Activated naive CD4-positive, alpha-beta T cell treated with anti-CD3 and anti-CD28 coated beads for 36 hours (primary cell): ENCODE measurements at regions not wholly inside any gene's neighbourhood (a gene's known extent, or its start where the extent isn't known, plus 50 kb on each side); places are given as distances from the start of the nearest gene placed in this dataset.

Source experiments
- CTCF ChIA-PET: fragments of 350-600 bp; sonication (Branson Sonifier 250); formaldehyde crosslinking; loops from one replicate; lab custom pipeline; 2021; ENCODE audit warnings: antibody characterized with exemption; lab: Charles Lee
- DNase-seq: peaks from one replicate; pipeline ENCODE4 v3.0.0-alpha.2; 2020
- H3K27ac Mint-ChIP-seq: one replicate; pipeline ENCODE4 v1.8.0; 2021; ENCODE audit warnings: mild to moderate bottlenecking, mixed read lengths
- H3K27me3 Mint-ChIP-seq: one replicate; pipeline ENCODE4 v1.8.0; 2021; ENCODE audit warnings: low read depth, mixed read lengths
- H3K36me3 Mint-ChIP-seq: one replicate; pipeline ENCODE4 v1.8.0; 2021; ENCODE audit warnings: low read depth, mixed read lengths
- H3K4me1 Mint-ChIP-seq: one replicate; pipeline ENCODE4 v1.8.0; 2021; ENCODE audit warnings: low read depth, mixed read lengths
- H3K4me3 Mint-ChIP-seq: one replicate; pipeline ENCODE4 v1.8.0; 2021; ENCODE audit warnings: mild to moderate bottlenecking, moderate library complexity, mixed read lengths
- H3K9me3 Mint-ChIP-seq: one replicate; pipeline ENCODE4 v1.8.0; 2021; ENCODE audit warnings: mixed read lengths
- intact Hi-C: fragments of 100-400 bp; cut with micrococcal nuclease; formaldehyde crosslinking; loops from one replicate; pipeline ENCODE4 v1.15.1; 2023

DNA sequence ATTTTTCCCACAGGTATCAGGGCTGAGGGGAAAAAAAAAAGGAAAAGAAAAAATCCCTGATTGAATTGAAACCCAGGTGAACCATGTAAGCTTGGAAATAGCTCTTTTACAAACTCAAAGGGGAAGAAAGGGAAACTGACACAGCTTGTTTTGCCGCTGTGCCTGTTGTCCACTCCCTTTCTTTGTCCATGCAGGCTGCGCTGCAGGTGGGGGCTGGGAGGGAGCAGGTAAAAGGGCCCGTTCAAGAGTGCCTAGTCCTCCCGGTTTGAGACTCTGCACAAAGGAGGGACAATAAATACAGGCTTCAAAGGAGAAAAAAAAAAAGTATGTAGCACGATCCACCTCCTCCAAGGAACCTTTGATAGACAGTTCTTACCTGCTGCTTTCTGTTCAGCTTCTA, 194.8 kb downstream of the GRIN2B start:
- Mint-ChIP-seq H3K27me3 (peaks cover 10% of the 10 kb centered on the region), H3K9me3 (no peaks in the 10 kb centered on the region), H3K4me3 (no peak overlapping the region), H3K4me1 (no peaks in the 10 kb centered on the region), H3K27ac (no peak overlapping the region), H3K36me3 (no peaks in the 10 kb centered on the region)
- intact Hi-C loops = no loop called here
- DNase-seq = no peak
- CTCF ChIA-PET = interaction anchor here (0.5 kb wide), 1 partner anchor 26 kb away, joined by 4 read pairs; no protein-coding TSS in a partner anchor

DNA sequence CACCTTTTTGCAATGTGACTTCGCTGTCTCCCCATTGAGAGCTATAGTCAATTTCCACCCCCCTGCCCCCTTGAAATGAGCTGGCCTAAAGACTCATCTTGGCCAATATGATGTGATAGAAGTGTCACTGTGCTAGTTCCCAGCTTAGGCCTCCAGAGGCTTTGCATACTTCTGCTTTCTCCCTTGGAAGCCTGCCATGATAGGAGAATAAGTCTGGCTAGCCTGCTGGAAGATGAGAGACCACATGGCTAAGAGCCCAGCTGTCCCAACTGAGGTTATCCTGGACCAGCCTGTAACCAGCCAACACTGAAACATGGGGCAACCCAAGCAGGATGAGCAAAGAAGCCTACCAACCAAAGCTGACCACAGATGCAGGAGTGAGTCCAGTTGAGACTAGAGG, 196.9 kb downstream of the GRIN2B start:
- Mint-ChIP-seq H3K36me3 (no peaks in the 10 kb centered on the region), H3K27me3 (peaks cover 7% of the 10 kb centered on the region), H3K4me3 (no peak overlapping the region), H3K27ac (no peak overlapping the region), H3K9me3 (no peaks in the 10 kb centered on the region), H3K4me1 (no peaks in the 10 kb centered on the region)
- intact Hi-C loops = no loop called here
- DNase-seq = no peak
- CTCF ChIA-PET = no interaction called here

DNA sequence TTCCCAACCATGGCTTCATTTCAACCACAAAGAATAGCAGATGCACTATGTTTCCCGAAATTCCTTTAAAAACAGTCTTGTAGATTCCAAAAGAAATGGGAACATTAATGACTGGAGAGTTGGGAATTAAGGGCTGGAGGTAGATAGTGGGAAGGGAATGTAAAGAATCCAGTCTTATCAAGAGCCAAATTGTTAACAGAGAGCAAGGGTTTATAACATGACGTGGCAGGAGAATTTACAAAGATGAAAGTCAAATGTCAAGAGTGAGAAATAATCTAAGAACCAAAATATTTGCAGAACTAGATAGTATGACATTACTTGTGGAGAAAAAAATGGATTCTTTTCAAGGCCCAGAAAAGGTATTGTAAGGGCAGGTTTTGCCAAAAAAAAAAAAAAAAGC, 200.9 kb downstream of the GRIN2B start:
- no peak overlapping the region for H3K27ac Mint-ChIP-seq
- peaks cover 3% of the 10 kb centered on the region for H3K27me3 Mint-ChIP-seq
- intact Hi-C loops = no loop called here
- no peak overlapping the region for H3K4me3 Mint-ChIP-seq
- no peaks in the 10 kb centered on the region for H3K4me1 Mint-ChIP-seq
- no peaks in the 10 kb centered on the region for H3K9me3 Mint-ChIP-seq
- DNase-seq = no peak
- H3K36me3 Mint-ChIP-seq = no peaks in the 10 kb centered on the region
- CTCF ChIA-PET = no interaction called here

DNA sequence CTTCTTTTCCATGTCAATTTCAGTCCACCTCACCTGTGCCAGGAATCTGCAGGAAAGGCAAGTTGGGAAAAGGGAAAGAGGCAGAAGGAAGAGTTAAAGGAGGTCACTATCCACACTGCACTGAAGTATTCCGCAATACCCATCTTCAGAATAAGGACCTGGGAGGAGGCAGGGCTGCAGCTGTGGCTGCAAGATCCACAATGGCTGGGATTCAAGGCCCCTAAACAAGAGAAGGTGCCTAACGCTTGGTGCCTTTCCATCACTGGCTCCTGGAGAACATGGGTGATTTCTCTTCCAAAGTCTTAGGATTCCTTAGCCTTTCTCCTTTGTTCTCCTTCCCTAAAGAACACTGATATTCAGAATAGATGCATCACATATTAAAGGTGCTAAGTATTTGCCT, 204.0 kb downstream of the GRIN2B start:
- H3K36me3 Mint-ChIP-seq = no peaks in the 10 kb centered on the region
- H3K9me3 Mint-ChIP-seq = no peaks in the 10 kb centered on the region
- intact Hi-C loops = no loop called here
- no peak overlapping the region for H3K27ac Mint-ChIP-seq
- H3K4me1 Mint-ChIP-seq = no peaks in the 10 kb centered on the region
- CTCF ChIA-PET = no interaction called here
- no peak overlapping the region for H3K4me3 Mint-ChIP-seq
- DNase-seq = no peak
- no peaks in the 10 kb centered on the region for H3K27me3 Mint-ChIP-seq

DNA sequence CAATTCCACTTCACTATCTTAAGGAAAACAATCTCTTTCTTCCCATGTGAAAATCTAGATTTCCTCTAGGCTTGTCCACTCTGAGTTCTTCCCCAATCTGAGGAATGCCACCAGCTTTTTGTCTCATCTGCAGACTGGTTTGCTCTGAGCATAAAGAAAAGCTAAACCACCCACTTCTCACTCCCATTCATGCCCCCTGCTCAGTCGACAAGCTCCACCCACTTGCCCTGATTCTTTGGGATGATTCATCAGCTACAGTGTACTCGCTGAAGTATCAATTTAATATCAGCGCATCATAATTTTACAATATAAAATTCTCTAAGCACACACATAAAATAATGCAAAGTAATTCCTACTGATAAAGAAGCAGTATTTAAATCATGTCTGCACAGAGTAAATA, 209.1 kb downstream of the GRIN2B start:
- H3K4me3 Mint-ChIP-seq = no peak overlapping the region
- H3K9me3 Mint-ChIP-seq = no peaks in the 10 kb centered on the region
- H3K27ac Mint-ChIP-seq = no peak overlapping the region
- no peaks in the 10 kb centered on the region for H3K4me1 Mint-ChIP-seq
- CTCF ChIA-PET = no interaction called here
- intact Hi-C loops = no loop called here
- no peaks in the 10 kb centered on the region for H3K27me3 Mint-ChIP-seq
- no peak for DNase-seq
- no peaks in the 10 kb centered on the region for H3K36me3 Mint-ChIP-seq

DNA sequence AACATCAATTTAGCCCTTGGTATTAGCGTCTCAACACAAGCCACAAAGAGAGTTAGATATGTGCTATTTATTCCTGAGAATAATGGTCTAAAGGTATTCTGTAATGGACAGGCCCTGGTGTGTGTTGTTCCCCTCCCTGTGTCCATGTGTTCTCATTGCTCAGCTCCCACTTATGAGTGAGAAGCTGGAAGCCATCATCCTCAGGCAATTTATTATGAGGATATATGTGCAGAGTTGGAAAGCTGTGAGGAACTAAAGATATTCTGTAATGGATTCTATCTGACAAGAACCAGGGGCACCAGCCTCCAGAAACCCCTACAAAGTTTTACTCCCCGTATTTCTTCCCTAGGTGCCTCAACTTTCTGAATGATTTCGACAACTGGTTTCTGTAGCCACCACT, 210.8 kb downstream of the GRIN2B start:
- no peaks in the 10 kb centered on the region for H3K36me3 Mint-ChIP-seq
- H3K27me3 Mint-ChIP-seq = no peaks in the 10 kb centered on the region
- intact Hi-C loops = no loop called here
- CTCF ChIA-PET = no interaction called here
- no peaks in the 10 kb centered on the region for H3K9me3 Mint-ChIP-seq
- H3K4me1 Mint-ChIP-seq = no peaks in the 10 kb centered on the region
- no peak for DNase-seq
- no peak overlapping the region for H3K27ac Mint-ChIP-seq
- H3K4me3 Mint-ChIP-seq = no peak overlapping the region

DNA sequence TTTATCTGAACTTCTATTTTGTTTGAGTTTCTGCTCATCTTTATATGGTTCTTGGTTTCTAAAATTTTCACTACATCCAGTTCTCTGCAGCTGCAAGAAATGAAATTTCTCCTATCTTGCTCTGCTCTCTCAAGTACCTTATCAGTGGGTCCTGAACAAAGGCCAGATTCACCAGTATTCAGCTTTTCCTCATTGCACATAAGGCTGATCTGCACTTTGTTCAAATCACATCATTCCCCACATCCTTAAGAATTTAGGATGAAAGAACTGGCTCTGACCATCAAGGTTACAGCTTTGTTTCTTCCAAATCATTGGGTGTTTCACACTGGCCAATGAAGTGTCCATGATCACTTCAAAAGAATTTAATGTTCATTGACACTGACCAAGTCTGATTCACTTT, 211.4 kb downstream of the GRIN2B start:
- H3K27ac Mint-ChIP-seq = no peak overlapping the region
- DNase-seq = no peak
- CTCF ChIA-PET = no interaction called here
- H3K9me3 Mint-ChIP-seq = no peaks in the 10 kb centered on the region
- no peak overlapping the region for H3K4me3 Mint-ChIP-seq
- H3K4me1 Mint-ChIP-seq = no peaks in the 10 kb centered on the region
- intact Hi-C loops = no loop called here
- no peaks in the 10 kb centered on the region for H3K36me3 Mint-ChIP-seq
- no peaks in the 10 kb centered on the region for H3K27me3 Mint-ChIP-seq

DNA sequence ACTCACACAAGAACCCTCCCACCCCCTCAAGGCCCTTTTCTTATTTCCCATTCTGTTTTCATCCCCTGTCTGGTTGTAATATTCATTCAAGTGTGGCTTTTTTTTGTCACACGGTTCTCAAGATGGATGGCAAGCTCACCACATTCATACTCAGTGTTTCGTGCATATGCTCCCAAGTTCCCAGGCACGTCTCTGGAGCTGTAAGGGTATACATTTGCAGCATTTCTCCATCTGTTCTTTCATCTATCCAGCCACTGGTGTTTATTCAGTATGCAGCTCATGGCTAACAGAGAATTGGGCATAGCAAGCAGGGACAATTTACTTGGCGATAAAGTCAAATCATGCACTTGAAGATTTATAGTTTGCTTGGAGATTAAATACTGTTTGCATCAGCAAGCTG, 212.1 kb downstream of the GRIN2B start:
- Mint-ChIP-seq H3K4me1 (no peaks in the 10 kb centered on the region), H3K27me3 (no peaks in the 10 kb centered on the region), H3K9me3 (no peaks in the 10 kb centered on the region), H3K36me3 (no peaks in the 10 kb centered on the region), H3K27ac (no peak overlapping the region), H3K4me3 (no peak overlapping the region)
- DNase-seq = no peak
- CTCF ChIA-PET = no interaction called here
- intact Hi-C loops = no loop called here

DNA sequence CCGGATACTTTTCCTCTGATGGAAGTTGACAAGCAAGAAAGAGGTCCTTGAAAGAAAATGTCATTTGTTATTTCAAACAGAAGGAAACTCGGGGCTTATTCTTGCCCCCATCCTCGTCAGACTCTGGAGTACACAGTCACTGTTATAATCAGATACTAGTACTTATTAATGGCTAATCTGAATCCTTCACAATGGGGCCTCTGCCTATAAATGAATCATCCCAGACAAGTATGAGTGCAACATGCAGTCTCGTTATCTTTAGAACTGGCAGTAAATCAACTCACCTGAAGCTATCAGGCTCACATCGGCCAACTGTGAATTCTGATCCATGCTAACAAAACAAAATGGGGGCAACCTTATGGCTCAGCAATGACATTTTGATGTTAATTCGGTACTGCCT, 216.7 kb downstream of the GRIN2B start:
- CTCF ChIA-PET = no interaction called here
- intact Hi-C loops = no loop called here
- Mint-ChIP-seq H3K4me1 (no peaks in the 10 kb centered on the region), H3K4me3 (no peak overlapping the region), H3K9me3 (no peaks in the 10 kb centered on the region), H3K27ac (no peak overlapping the region), H3K36me3 (no peaks in the 10 kb centered on the region), H3K27me3 (no peaks in the 10 kb centered on the region)
- DNase-seq = no peak

DNA sequence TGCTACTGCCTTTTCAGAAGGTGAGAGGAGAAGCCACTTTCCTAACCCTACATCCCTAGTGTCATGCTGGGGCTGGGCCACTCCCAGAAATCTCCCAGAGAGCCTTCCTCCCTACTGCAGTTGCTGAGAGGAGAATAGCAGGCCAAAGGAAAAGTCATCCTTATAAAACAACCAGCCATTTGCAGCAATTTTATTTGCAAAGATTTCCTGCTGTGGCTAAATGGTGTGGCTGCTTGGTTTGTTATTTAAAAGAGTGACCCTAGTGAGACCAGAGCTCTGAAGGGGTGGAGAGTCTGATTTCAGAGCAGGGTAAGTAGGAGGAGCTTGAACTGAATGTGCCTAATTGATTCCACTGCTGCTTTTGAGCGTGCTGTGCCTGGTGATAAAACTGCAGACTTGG, 232.0 kb downstream of the GRIN2B start:
- no peak for DNase-seq
- Mint-ChIP-seq H3K27me3 (peaks cover 12% of the 10 kb centered on the region), H3K9me3 (no peaks in the 10 kb centered on the region), H3K27ac (no peak overlapping the region), H3K4me3 (no peak overlapping the region), H3K4me1 (no peaks in the 10 kb centered on the region), H3K36me3 (no peaks in the 10 kb centered on the region)
- CTCF ChIA-PET = no interaction called here
- intact Hi-C loops = no loop called here

DNA sequence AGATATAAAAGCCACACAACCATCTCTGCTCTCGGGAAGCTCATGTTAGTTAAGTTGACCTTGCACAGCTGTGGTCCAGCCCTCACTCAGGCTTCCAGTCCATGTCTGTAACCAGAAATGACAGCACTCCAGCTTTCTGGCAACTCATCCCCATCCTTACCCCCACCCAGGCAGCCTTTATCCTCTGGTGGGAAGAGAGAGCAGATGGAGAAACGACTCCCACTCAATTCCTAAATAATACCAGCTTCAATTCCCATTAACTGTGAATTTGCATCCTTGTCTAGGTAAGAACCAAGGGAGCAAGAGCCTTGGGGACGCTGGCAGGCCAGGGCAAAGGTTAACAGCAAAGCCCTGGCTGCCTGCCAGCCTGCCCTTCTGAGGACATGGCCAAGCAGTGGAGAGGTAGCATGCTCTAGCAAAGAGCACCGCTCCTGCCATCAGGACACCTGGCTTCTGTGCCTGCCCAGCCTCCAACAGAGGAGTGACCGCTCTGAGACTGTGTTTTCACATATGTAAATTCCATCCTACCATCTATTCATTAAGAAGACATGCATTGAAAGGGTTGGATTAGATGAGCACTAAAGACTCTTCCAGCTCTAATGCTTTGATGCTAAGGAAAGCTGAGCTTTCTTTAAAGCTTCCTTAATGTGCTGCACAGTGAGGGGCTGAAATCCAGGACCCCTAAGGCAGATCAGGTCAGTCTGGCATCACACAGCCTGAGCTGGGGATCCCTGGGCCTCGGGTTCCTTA, 236.1 kb downstream of the GRIN2B start:
- CTCF ChIA-PET = no interaction called here
- H3K36me3 Mint-ChIP-seq = no peaks in the 10 kb centered on the region
- intact Hi-C loops = no loop called here
- H3K9me3 Mint-ChIP-seq = no peaks in the 10 kb centered on the region
- no peak overlapping the region for H3K27ac Mint-ChIP-seq
- peaks cover 18% of the 10 kb centered on the region for H3K27me3 Mint-ChIP-seq
- no peaks in the 10 kb centered on the region for H3K4me1 Mint-ChIP-seq
- no peak overlapping the region for H3K4me3 Mint-ChIP-seq
- DNase-seq = no peak

DNA sequence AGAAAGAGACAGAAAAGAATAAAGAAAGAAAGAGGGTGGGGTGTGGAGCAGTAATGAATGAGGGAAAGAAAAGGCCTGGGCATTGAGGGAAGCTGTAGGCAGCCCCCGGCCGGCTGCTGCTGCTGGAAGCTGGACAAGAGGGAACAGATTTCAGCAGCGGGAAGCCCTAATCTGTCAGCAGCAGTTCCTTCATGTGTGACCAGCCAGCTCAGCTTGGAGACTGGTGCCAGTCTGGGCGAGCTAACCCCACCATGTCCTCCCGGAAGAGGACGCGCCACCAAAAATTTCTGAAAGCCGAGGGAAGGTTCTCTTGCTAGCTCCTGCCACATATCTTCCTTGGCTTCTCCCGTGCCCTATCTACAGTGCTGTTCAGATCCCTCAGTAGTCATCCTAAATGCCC, 236.8 kb downstream of the GRIN2B start:
- CTCF ChIA-PET = no interaction called here
- no peaks in the 10 kb centered on the region for H3K9me3 Mint-ChIP-seq
- H3K27ac Mint-ChIP-seq = no peak overlapping the region
- peaks cover 3% of the 10 kb centered on the region for H3K4me1 Mint-ChIP-seq
- no peak overlapping the region for H3K4me3 Mint-ChIP-seq
- no peak for DNase-seq
- H3K36me3 Mint-ChIP-seq = no peaks in the 10 kb centered on the region
- intact Hi-C loops = no loop called here
- H3K27me3 Mint-ChIP-seq = peaks cover 19% of the 10 kb centered on the region

DNA sequence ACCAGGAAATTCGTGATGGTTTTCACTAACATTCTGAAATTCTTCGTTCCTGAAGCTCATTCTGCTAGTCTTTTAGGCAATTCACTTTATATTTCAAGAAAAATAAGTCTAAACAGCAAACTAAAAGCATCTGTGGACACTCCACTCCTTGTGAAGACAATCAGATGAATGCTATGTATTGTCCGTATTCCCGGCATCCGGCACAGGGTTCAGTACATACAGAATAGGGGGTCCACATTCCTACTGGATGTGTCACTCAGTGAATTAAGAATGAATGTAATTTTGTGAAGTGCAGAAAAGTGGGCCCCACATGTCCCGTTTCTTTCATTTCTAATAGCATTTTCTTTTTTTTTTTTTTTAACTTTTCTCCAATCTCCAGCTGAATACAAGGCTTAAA, 241.3 kb downstream of the GRIN2B start:
- Mint-ChIP-seq H3K27ac (no peak overlapping the region), H3K36me3 (no peaks in the 10 kb centered on the region), H3K27me3 (peaks cover 12% of the 10 kb centered on the region), H3K9me3 (no peaks in the 10 kb centered on the region), H3K4me1 (peaks cover 3% of the 10 kb centered on the region), H3K4me3 (no peak overlapping the region)
- CTCF ChIA-PET = interaction anchor here (0.6 to 1.2 kb wide), 2 partner anchors 11 to 427 kb away, joined by 3 to 4 read pairs; no protein-coding TSS in a partner anchor
- intact Hi-C loops = no loop called here
- no peak for DNase-seq
